ENCODE measurements at regions not wholly inside any gene's neighbourhood (a gene's known extent, or its start where the extent isn't known, plus 50 kb on each side); places are given as distances from the start of the nearest gene placed in this dataset.

DNA sequence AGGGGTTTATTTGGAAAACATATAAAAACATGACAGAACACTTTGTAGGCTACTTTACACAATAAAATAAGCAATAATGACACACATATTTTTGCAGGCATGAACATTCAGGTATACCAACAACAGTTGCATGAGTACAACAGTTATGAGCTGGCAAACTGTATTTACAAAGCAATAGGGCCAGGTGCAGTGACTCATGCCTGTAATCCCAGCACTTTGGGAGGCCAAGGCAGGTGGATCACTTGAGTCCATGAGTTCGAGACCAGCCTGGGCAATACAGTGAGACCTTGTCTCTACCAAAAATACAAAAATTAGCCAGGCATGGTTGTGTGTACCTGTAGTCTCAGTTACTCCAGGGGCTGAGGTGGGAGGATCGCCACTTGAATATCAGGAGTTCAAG lies 101.1 kb downstream of the BMP4 start:
- TF ChIP-seq, protein P1, sequence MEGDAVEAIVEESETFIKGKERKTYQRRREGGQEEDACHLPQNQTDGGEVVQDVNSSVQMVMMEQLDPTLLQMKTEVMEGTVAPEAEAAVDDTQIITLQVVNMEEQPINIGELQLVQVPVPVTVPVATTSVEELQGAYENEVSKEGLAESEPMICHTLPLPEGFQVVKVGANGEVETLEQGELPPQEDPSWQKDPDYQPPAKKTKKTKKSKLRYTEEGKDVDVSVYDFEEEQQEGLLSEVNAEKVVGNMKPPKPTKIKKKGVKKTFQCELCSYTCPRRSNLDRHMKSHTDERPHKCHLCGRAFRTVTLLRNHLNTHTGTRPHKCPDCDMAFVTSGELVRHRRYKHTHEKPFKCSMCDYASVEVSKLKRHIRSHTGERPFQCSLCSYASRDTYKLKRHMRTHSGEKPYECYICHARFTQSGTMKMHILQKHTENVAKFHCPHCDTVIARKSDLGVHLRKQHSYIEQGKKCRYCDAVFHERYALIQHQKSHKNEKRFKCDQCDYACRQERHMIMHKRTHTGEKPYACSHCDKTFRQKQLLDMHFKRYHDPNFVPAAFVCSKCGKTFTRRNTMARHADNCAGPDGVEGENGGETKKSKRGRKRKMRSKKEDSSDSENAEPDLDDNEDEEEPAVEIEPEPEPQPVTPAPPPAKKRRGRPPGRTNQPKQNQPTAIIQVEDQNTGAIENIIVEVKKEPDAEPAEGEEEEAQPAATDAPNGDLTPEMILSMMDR (optimal IDR thresholded peaks at IDR 0.05 in 1 of 3, IDR thresholded peaks at IDR 0.05 in 1 of 3, conservative IDR thresholded peaks at IDR 0.05 in 1 of 3; ENCODE audit: extremely low read depth in 1 of 3, insufficient read depth in 2 of 3, low read length in 3 of 3) = no peak
- TF ChIP-seq EZH2 (IDR thresholded peaks at IDR 0.05; ENCODE audit: low read length) = no peak

Data from keratinocyte (primary cell).